Stimulated activated CD4-positive, alpha-beta T cell treated with anti-CD3 and anti-CD28 coated beads, Interleukin-4, amount 100 ng/mL, for 24 hours (primary cell): ENCODE measurements at regions not wholly inside any gene's neighbourhood (a gene's known extent, or its start where the extent isn't known, plus 50 kb on each side); places are given as distances from the start of the nearest gene placed in this dataset.

Experiments
- DNase-seq: peaks from one replicate; pipeline ENCODE4 v3.0.0-alpha.2; 2020

- DNase-seq, result no peak
These were observed 143.8 kb upstream of the PPARGC1A start for GRCh38 chr4:24033626-24034025.

- no peak for DNase-seq
These were observed 142.6 kb upstream of the PPARGC1A start for GRCh38 chr4:24032371-24032989.

DNA sequence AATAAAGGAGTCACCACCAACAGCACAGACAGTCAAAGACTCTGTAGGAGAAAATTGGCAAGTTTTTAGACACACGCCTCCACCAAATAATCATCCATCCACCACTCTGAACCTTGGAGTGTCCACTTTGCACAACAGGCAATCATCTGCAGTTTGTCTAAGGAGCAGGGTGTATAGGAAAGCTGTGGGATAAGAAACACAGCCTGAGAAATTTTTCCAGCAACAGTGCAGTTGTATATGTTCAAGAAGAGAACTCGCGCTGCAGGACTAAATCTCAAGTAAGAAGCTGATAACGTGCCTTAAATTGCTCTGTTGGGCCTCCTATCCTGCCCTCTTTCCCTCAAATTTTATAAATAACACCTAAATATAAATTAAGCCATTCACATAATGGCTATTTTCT, 136.7 kb upstream of the PPARGC1A start:
- DNase-seq, result no peak

DNA sequence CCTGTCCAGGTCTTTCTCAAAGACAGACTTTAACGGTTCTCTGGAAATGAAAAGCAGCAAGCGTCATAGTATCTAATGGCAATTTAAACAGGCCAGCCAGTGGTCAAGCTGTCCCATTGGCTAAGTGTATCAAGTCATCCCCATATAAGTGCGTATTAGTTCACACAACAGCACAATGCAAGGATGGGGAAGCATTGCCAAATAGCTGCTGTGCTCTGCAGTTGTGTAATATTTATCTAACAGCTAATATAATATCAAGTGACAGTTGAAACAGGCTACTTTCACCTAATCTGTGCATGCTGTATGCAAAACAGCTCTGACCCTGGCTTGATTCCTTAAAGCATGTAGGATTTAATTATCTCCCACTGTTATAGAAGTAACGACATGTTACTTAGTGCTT, 134.8 kb upstream of the PPARGC1A start:
- DNase-seq, result no peak

- no peak for DNase-seq
These were observed 134.3 kb upstream of the PPARGC1A start for GRCh38 chr4:24024157-24024556.

DNA sequence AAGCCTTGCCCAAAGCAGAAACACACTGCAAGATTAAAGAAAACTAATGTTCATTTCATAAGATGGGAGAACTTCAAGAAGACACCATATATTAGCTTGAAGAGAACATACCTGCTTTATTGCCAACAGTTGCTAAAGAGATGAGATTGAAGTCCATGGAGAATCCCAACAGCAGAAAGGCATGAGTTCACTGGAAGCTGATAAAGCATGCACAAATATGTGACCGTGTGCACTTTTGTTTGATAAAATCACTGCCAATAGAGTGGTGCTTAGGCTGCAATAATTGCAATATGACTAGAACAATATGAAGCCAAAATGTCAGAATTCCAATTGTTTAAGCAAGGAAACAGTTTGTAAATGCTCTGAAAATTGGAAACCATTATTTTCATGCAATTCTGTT, 125.9 kb upstream of the PPARGC1A start:
- no peak for DNase-seq

GRCh38 chr4:24013668-24014422, 124.0 kb upstream of the PPARGC1A start:
- DNase-seq, result no peak

GRCh38 chr4:24010994-24011393, 121.1 kb upstream of the PPARGC1A start:
- DNase-seq, result no peak

DNA sequence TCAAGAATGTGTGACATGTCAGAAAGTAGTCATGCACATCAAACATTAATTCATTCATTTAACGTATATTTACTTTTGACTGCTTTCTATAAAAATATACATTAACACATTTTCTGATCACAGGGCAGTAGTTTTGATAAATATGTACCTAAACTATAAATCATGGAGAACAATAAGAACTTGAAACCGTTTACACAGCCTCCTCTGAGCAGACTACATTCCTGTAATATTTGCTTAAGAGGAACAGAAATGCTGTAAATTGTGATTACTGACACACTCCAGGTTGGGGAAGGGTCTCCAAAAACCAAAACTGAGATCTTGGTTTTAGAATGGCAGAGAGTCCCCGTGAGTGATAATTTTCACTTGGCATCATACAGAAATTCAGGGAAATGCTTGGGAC, 120.7 kb upstream of the PPARGC1A start:
- no peak for DNase-seq

GRCh38 chr4:24007860-24008261, 118.0 kb upstream of the PPARGC1A start:
- DNase-seq, result no peak

- no peak for DNase-seq
These were observed 116.4 kb upstream of the PPARGC1A start for GRCh38 chr4:24006269-24006668.

DNA sequence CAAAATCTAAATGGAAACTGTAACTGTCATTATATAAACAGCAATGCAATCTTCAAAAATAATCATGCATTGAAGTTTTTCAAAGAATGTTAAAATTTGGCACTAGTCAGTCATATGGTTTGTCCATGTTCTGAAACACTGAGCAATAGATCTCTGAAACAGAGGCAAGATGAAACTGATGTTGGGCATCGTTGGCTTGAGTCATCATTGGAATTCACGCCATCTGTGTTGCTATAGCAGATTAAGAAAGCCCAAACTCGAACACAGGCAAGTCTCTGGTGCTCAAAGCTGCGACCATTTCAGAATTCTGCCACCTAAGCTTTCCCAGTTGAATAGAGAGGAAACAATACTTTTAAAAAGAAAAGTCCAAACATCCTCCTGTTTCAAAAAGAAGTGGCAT, 114.1 kb upstream of the PPARGC1A start:
- no peak for DNase-seq

DNA sequence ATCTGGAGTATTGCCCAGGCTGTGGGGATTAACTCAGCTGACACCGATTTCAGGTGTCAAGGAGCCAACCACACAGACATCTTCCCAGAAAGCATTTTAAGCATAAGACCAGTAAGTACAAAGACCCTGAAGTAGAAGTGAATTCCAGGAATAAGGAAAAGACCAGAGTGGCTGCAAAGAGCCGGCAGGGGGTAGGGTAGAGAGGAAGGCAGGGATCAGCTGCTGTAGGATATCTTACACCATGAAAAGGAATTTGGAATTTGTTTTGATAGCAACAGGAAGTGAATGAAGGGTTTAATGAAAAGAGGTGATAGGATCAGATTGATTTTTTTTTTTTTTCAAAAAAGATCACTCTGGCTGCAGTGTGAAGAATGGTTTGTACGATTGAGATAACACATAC, 113.6 kb upstream of the PPARGC1A start:
- no peak for DNase-seq

- no peak for DNase-seq
These were observed 112.6 kb upstream of the PPARGC1A start for GRCh38 chr4:24002330-24002966.

GRCh38 chr4:24001486-24002329, 111.9 kb upstream of the PPARGC1A start:
- DNase-seq, result no peak

DNA sequence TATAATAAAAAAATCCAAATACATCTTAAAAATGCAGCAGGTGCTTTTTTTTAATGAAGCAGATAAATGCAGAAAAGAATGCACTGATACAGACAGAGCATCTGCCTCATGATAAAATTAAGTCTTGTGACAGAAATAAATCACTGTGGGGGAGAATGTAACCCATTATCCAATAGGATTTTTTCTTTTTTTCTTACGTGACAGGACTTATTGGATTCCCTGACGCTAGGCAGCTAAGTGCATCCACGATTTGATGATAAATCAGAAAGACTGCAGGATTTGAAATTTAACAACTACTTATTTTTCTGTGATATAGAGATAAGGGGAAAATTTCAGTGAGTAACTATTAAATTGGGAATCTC, 110.6 kb upstream of the PPARGC1A start:
- DNase-seq, result no peak

DNA sequence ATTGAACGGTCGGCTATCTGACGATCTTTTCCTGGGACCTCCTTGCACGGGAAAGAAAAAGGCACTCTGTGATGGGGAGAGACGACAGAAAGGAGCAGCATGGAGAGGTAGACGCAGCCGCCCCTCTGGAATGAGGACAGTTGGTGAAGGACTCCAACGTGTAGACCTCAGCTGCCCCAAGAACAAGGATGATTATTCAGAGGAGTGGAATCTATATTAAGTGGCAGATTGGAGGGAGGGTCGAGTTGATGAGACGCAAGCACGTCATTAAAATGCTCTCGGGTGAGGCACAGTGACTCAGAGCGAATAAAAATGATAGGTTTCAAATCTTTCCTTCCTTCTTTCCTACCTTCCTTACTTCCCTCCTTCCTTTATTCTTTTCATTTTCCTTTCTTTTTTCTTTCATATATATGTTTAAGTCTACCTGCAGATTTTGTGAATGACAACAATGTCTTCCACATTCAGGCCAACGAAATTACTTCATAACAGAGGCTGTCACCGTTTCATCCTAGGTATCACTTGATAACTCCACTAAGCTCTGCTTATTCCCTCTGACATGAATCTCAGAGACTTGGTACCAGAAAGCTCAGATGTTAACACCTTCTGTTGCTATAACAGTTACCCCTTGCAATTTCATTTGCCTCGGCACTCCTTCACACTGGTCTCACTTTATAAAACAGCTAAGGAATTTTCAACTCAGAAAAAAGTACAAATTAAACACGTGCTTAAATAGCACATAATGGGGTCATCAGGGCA, 110.0 kb upstream of the PPARGC1A start:
- DNase-seq, result no peak

DNA sequence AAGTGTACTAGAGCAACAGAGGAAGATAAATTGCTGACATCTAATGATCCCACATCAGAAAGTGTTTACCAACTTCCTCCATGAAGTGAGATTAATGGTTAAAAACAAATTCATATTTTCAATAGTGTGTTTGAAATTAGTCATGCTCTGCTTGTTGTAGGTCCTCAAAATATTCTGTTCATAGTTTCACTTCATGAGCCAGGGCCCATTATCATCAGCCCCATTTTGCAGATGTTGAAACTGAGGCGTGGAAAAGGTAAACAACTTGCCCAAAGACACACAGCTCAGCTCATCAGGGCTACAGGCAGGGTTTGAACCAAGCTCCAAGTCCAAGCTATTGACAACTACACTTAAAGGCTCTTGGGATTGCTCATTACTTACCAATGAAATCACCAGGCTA, 103.5 kb upstream of the PPARGC1A start:
- DNase-seq, result no peak

DNA sequence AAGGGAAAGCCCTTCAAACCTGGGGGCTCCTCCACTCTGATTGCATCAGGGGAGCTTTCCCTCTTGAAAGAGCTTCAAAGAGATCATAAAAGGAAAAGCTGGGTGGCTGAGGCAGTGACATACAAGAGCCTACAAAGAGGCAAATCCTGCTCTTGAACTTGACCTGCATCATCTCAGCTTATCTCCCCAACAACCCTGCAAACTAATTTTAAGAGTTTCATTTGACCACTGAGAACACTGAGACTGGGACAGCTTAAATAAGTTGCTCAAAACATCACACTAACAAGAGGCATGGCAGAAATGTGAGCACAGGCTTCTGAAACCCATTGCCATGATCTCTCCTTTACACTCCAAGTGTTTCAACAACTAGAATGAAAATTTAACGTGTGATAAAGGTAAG, 101.6 kb upstream of the PPARGC1A start:
- DNase-seq, result no peak

DNA sequence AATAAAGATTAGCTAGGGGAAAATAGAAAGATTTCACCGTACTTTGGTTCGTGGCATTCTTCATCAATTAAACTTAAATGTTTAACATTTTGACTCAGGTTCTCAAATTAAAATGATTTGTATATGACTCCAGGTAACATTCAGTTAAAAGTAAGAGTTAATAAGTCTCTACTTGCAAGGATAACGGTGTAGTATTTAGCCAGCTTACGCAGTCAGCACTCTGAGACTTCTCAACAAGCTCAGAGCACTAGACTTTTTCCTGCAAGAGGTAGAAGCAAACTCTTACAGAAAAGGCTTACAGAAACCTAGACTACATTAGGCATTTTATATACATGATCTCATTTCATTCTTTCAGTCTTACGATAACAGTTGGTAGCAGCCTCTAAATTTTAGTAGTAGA, 96.4 kb upstream of the PPARGC1A start:
- DNase-seq, result no peak

GRCh38 chr4:23981328-23981727, 91.5 kb upstream of the PPARGC1A start:
- DNase-seq, result no peak

GRCh38 chr4:23979534-23979933, 89.7 kb upstream of the PPARGC1A start:
- no peak for DNase-seq

- DNase-seq, result no peak
These were observed 88.2 kb upstream of the PPARGC1A start for GRCh38 chr4:23978002-23978401.
